Peyer's patch (tissue), 4 donors: ENCODE measurements at regions not wholly inside any gene's neighbourhood (a gene's known extent, or its start where the extent isn't known, plus 50 kb on each side); places are given as distances from the start of the nearest gene placed in this dataset.

ENCODE experiments used
- POLR2A ChIP-seq, 2 donors: fragments of 450-650 bp; IDR thresholded peaks; one replicate each; pipeline ENCODE4 v1.5.1; 2017; ENCODE audit warnings: antibody characterized with exemption in 2 of 2, mild to moderate bottlenecking in 2 of 2, moderate library complexity in 2 of 2
- TF ChIP-seq, protein P1 (sequence below), 6 experiments: fragments of 450-650 bp in 4 of 6; fragments of 200-600 bp in 2 of 6; sonication (generic) in 1 of 6; IDR thresholded peaks; one replicate each; pipeline ENCODE4 v1.5.1; 2017 to 2019; ENCODE audit warnings: antibody characterized with exemption in 6 of 6, mild to moderate bottlenecking in 3 of 6, moderate library complexity in 1 of 6

DNA sequence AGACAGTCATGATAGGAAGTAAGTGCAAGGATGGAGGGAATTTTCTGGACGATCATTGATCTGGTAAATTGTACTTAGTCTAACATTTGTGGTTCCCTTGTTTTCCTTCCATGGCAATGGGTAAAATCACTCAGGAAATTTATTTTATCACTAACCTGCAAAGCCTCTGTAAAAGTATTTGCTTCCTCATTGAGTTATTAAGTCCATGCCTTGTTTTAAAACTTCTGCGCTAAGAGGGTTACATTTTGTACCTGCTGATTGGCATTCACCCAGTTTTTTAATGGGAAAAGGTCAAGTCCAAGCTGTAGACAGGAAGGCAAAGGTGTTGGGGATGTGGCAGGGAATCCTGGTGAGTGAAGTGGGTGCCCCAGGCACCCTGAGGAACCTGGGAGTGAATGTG is 146.2 kb upstream of the NR2F2 start:
- TF ChIP-seq, protein P1, sequence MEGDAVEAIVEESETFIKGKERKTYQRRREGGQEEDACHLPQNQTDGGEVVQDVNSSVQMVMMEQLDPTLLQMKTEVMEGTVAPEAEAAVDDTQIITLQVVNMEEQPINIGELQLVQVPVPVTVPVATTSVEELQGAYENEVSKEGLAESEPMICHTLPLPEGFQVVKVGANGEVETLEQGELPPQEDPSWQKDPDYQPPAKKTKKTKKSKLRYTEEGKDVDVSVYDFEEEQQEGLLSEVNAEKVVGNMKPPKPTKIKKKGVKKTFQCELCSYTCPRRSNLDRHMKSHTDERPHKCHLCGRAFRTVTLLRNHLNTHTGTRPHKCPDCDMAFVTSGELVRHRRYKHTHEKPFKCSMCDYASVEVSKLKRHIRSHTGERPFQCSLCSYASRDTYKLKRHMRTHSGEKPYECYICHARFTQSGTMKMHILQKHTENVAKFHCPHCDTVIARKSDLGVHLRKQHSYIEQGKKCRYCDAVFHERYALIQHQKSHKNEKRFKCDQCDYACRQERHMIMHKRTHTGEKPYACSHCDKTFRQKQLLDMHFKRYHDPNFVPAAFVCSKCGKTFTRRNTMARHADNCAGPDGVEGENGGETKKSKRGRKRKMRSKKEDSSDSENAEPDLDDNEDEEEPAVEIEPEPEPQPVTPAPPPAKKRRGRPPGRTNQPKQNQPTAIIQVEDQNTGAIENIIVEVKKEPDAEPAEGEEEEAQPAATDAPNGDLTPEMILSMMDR (IDR thresholded peaks at IDR 0.05) = no peak
- no peak for TF ChIP-seq POLR2A (IDR thresholded peaks at IDR 0.05)
